Astrocyte (in vitro differentiated cells and primary cell): ENCODE measurements at regions not wholly inside any gene's neighbourhood (a gene's known extent, or its start where the extent isn't known, plus 50 kb on each side); places are given as distances from the start of the nearest gene placed in this dataset.

ENCODE experiments used
- EZH2 ChIP-seq: IDR thresholded peaks from 2 replicates; pipeline ENCODE4 v1.6.1; 2012; ENCODE audit warnings: mild to moderate bottlenecking, low read length, inconsistent platforms; ENCODE audit not compliant: insufficient read depth
- TF ChIP-seq, protein P1 (sequence below): IDR thresholded peaks from 2 replicates; pipeline ENCODE4 v1.5.1; 2011; ENCODE audit warnings: low read depth, mild to moderate bottlenecking, inconsistent platforms, low read length, moderate library complexity; ENCODE audit not compliant: insufficient read depth

DNA sequence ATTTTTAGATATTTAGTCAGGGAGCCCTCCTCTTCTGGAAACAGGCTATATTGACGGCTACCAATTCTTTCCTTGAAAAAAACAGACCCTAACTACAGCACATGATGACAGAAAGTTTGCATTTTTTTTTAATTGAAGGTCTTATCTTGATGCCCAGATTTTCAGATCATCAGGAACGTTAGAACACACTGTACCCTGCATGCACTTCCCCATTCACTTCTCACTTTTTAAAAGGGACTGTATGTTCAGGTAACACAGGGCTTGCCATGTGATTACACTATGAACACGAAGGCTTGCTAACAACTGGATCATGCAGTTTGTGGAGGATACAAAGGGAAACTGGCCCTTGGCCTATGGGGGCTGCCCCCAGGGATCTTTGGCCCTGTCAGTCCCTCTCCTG is 92.6 kb downstream of the RPS29 start:
- no peak for TF ChIP-seq EZH2
- TF ChIP-seq, protein P1, sequence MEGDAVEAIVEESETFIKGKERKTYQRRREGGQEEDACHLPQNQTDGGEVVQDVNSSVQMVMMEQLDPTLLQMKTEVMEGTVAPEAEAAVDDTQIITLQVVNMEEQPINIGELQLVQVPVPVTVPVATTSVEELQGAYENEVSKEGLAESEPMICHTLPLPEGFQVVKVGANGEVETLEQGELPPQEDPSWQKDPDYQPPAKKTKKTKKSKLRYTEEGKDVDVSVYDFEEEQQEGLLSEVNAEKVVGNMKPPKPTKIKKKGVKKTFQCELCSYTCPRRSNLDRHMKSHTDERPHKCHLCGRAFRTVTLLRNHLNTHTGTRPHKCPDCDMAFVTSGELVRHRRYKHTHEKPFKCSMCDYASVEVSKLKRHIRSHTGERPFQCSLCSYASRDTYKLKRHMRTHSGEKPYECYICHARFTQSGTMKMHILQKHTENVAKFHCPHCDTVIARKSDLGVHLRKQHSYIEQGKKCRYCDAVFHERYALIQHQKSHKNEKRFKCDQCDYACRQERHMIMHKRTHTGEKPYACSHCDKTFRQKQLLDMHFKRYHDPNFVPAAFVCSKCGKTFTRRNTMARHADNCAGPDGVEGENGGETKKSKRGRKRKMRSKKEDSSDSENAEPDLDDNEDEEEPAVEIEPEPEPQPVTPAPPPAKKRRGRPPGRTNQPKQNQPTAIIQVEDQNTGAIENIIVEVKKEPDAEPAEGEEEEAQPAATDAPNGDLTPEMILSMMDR, result no peak
